GM23338 (cell line): ENCODE measurements at regions not wholly inside any gene's neighbourhood (a gene's known extent, or its start where the extent isn't known, plus 50 kb on each side); places are given as distances from the start of the nearest gene placed in this dataset.

Source experiments
- ATAC-seq: fragments of 200-7000 bp; cut with Tn5 transposase; 3 replicates; pipeline ENCODE4 v1.9.1; 2020
- DNase-seq: peaks from one replicate; pipeline ENCODE4 v3.0.0-alpha.2; 2015; ENCODE audit warnings: low spot score
- H2AFZ ChIP-seq: fragments of 200-600 bp; sonication (generic); 2 replicates; pipeline ENCODE4 v1.8.0; 2016; ENCODE audit warnings: antibody characterized with exemption, mild to moderate bottlenecking, moderate library complexity
- H3F3A ChIP-seq: fragments of 200-600 bp; sonication (generic); replicated peaks from 2 replicates; pipeline ENCODE4 v1.8.0; 2017; ENCODE audit warnings: antibody characterized with exemption, mixed run types, low read depth
- H3K27ac ChIP-seq: fragments of 200-600 bp; sonication (generic); 2 replicates; pipeline ENCODE4 v1.6.1; 2016; ENCODE audit warnings: low read depth
- H3K27me3 ChIP-seq: fragments of 200-600 bp; sonication (generic); 2 replicates; pipeline ENCODE4 v1.8.0; 2016; ENCODE audit warnings: mild to moderate bottlenecking, mixed run types, moderate library complexity; ENCODE audit not compliant: insufficient read depth
- H3K36me3 ChIP-seq: fragments of 200-600 bp; sonication (generic); 2 replicates; pipeline ENCODE4 v1.8.0; 2016; ENCODE audit warnings: mild to moderate bottlenecking; ENCODE audit not compliant: insufficient read depth
- H3K4me1 ChIP-seq: fragments of 200-600 bp; sonication (generic); 2 replicates; pipeline ENCODE4 v1.8.0; 2016; ENCODE audit warnings: mild to moderate bottlenecking, moderate library complexity; ENCODE audit not compliant: insufficient read depth
- H3K4me2 ChIP-seq: fragments of 200-600 bp; sonication (generic); 2 replicates; pipeline ENCODE4 v1.7.1; 2017; ENCODE audit warnings: mixed run types
- H3K4me3 ChIP-seq: fragments of 200-600 bp; sonication (generic); 2 replicates; pipeline ENCODE4 v1.6.1; 2016; ENCODE audit warnings: mixed run types
- H3K79me2 ChIP-seq: fragments of 200-600 bp; sonication (generic); replicated peaks from 2 replicates; pipeline ENCODE4 v1.8.0; 2017; ENCODE audit warnings: mild to moderate bottlenecking; ENCODE audit not compliant: insufficient read depth
- H3K9me2 ChIP-seq: fragments of 200-600 bp; sonication (generic); 2 replicates; pipeline ENCODE4 v1.8.0; 2017; ENCODE audit not compliant: insufficient read depth
- H4K20me1 ChIP-seq: fragments of 200-600 bp; sonication (generic); replicated peaks from 2 replicates; pipeline ENCODE4 v1.8.0; 2017; ENCODE audit warnings: mild to moderate bottlenecking; ENCODE audit not compliant: insufficient read depth
- H3K27ac Mint-ChIP-seq: 2 replicates; pipeline ENCODE4 v1.8.0; 2020; ENCODE audit warnings: inconsistent platforms, mild to moderate bottlenecking, moderate library complexity, mixed read lengths
- H3K27me3 Mint-ChIP-seq: 3 replicates; pipeline ENCODE4 v1.8.0; 2022; ENCODE audit warnings: low read depth, mild to moderate bottlenecking, moderate library complexity, mixed read lengths, inconsistent platforms; ENCODE audit not compliant: insufficient read depth, poor library complexity
- H3K36me3 Mint-ChIP-seq: 3 replicates; pipeline ENCODE4 v1.8.0; 2021; ENCODE audit warnings: low read depth, mild to moderate bottlenecking, inconsistent platforms, moderate library complexity, mixed read lengths
- H3K4me1 Mint-ChIP-seq: 3 replicates; pipeline ENCODE4 v1.8.0; 2020; ENCODE audit warnings: mild to moderate bottlenecking, inconsistent platforms, mixed read lengths
- H3K4me3 Mint-ChIP-seq: 3 replicates; pipeline ENCODE4 v1.8.0; 2021; ENCODE audit warnings: moderate library complexity, mild to moderate bottlenecking, inconsistent platforms, mixed read lengths
- H3K9me3 Mint-ChIP-seq: 3 replicates; pipeline ENCODE4 v1.8.0; 2020; ENCODE audit warnings: moderate library complexity, mild to moderate bottlenecking, inconsistent platforms, mixed read lengths
- NANOG ChIP-seq: IDR thresholded peaks from 2 replicates; pipeline ENCODE4 v1.6.1; 2016; ENCODE audit warnings: antibody characterized with exemption, borderline replicate concordance
- POLR2AphosphoS5 ChIP-seq: IDR thresholded peaks from 2 replicates; pipeline ENCODE4 v1.6.1; 2016; ENCODE audit warnings: antibody characterized with exemption, low read depth
- REST ChIP-seq: IDR thresholded peaks from one replicate; pipeline ENCODE4 v1.6.1; 2018; ENCODE audit warnings: antibody characterized with exemption; ENCODE audit not compliant: unreplicated experiment
- ZNF331 ChIP-seq: fragments of 250-450 bp; sonication (Bioruptor Pico); IDR thresholded peaks from 2 replicates; pipeline ENCODE4 v1.5.0; 2020; ENCODE audit warnings: low read depth, mild to moderate bottlenecking, moderate library complexity
- TF ChIP-seq, protein P1 (sequence below): fragments of 250-450 bp; sonication (Bioruptor Pico); IDR thresholded peaks from 2 replicates; pipeline ENCODE4 v1.5.0; 2020; ENCODE audit warnings: mild to moderate bottlenecking, moderate library complexity

GRCh38 chr2:220748875-220749479 lies 823.1 kb downstream of the EPHA4 start (continued):
- TF ChIP-seq, protein P1, sequence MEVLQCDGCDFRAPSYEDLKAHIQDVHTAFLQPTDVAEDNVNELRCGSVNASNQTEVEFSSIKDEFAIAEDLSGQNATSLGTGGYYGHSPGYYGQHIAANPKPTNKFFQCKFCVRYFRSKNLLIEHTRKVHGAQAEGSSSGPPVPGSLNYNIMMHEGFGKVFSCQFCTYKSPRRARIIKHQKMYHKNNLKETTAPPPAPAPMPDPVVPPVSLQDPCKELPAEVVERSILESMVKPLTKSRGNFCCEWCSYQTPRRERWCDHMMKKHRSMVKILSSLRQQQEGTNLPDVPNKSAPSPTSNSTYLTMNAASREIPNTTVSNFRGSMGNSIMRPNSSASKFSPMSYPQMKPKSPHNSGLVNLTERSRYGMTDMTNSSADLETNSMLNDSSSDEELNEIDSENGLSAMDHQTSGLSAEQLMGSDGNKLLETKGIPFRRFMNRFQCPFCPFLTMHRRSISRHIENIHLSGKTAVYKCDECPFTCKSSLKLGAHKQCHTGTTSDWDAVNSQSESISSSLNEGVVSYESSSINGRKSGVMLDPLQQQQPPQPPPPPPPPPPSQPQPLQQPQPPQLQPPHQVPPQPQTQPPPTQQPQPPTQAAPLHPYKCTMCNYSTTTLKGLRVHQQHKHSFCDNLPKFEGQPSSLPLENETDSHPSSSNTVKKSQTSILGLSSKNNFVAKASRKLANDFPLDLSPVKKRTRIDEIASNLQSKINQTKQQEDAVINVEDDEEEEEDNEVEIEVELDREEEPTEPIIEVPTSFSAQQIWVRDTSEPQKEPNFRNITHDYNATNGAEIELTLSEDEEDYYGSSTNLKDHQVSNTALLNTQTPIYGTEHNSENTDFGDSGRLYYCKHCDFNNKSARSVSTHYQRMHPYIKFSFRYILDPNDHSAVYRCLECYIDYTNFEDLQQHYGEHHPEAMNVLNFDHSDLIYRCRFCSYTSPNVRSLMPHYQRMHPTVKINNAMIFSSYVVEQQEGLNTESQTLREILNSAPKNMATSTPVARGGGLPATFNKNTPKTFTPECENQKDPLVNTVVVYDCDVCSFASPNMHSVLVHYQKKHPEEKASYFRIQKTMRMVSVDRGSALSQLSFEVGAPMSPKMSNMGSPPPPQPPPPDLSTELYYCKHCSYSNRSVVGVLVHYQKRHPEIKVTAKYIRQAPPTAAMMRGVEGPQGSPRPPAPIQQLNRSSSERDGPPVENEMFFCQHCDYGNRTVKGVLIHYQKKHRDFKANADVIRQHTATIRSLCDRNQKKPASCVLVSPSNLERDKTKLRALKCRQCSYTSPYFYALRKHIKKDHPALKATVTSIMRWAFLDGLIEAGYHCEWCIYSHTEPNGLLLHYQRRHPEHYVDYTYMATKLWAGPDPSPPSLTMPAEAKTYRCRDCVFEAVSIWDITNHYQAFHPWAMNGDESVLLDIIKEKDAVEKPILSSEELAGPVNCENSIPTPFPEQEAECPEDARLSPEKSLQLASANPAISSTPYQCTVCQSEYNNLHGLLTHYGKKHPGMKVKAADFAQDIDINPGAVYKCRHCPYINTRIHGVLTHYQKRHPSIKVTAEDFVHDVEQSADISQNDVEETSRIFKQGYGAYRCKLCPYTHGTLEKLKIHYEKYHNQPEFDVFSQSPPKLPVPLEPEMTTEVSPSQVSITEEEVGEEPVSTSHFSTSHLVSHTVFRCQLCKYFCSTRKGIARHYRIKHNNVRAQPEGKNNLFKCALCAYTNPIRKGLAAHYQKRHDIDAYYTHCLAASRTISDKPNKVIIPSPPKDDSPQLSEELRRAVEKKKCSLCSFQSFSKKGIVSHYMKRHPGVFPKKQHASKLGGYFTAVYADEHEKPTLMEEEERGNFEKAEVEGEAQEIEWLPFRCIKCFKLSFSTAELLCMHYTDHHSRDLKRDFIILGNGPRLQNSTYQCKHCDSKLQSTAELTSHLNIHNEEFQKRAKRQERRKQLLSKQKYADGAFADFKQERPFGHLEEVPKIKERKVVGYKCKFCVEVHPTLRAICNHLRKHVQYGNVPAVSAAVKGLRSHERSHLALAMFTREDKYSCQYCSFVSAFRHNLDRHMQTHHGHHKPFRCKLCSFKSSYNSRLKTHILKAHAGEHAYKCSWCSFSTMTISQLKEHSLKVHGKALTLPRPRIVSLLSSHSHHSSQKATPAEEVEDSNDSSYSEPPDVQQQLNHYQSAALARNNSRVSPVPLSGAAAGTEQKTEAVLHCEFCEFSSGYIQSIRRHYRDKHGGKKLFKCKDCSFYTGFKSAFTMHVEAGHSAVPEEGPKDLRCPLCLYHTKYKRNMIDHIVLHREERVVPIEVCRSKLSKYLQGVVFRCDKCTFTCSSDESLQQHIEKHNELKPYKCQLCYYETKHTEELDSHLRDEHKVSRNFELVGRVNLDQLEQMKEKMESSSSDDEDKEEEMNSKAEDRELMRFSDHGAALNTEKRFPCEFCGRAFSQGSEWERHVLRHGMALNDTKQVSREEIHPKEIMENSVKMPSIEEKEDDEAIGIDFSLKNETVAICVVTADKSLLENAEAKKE: no peak

DNA sequence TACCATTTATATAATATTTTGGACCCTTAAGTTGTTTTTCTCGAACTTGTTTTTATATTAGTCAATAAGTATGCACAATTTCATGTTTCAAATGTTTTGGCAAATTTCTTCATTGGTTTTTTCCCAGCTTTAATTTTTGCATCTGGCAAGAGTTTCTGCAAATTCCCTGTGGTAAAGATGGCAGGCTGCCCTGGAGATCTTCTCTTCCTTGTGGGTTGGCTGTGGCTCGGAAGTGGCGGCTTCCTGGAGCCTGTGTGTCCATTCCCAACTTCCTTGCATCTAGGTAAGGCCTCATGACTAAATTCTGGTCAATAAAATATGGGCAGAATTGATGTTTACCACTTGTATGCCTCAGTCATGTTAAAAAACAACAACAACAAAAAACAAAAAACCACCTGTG lies 818.6 kb downstream of the EPHA4 start:
- H3K27ac Mint-ChIP-seq: no peak overlapping the region
- peaks cover 9% of the 10 kb centered on the region for H3K4me1 Mint-ChIP-seq
- no peaks in the 10 kb centered on the region for H3K79me2 ChIP-seq
- no peak for TF ChIP-seq NANOG
- TF ChIP-seq REST: no peak
- TF ChIP-seq, protein P1: no peak
- no peak for TF ChIP-seq ZNF331
- TF ChIP-seq POLR2AphosphoS5: no peak

More for the DNA sequence above, 818.6 kb downstream of the EPHA4 start:
- Histone ChIP-seq H3K4me3 (no peak overlapping the region), H3K27me3 (no peaks in the 10 kb centered on the region), H3K4me1 (no peaks in the 10 kb centered on the region), H3F3A (no peaks in the 10 kb centered on the region), H3K36me3 (no peaks in the 10 kb centered on the region), H3K4me2 (no peak overlapping the region), H2AFZ (no peak overlapping the region), H4K20me1 (no peaks in the 10 kb centered on the region), H3K27ac (no peak overlapping the region), H3K9me2 (peaks cover 3% of the 10 kb centered on the region; the same call in 1 of the 2 replicates)
- Mint-ChIP-seq H3K4me3 (no peak overlapping the region), H3K36me3 (no peaks in the 10 kb centered on the region), H3K27me3 (no peaks in the 10 kb centered on the region), H3K9me3 (no peaks in the 10 kb centered on the region; the same call in 2 of the 3 replicates)
- no peak for ATAC-seq
- DNase-seq: no peak
